ENCODE measurements at regions not wholly inside any gene's neighbourhood (a gene's known extent, or its start where the extent isn't known, plus 50 kb on each side); places are given as distances from the start of the nearest gene placed in this dataset.

- intact Hi-C loops (cut with DNase I) = no loop called here
- ATAC-seq = no peak
- DNase-seq = no peak
Measured at GRCh38 chr1:3954170-3955169, 54.4 kb upstream of the C1orf174 start.

GRCh38 chr1:3955196-3955772, 55.2 kb upstream of the C1orf174 start:
- intact Hi-C loops (cut with DNase I) = no loop called here
- DNase-seq (no peak), ATAC-seq (no peak)

- intact Hi-C loops (cut with DNase I) = no loop called here
- no peak for DNase-seq
- no peak for ATAC-seq
Measured at GRCh38 chr1:3956527-3957170, 56.6 kb upstream of the C1orf174 start.

- ATAC-seq (no peak), DNase-seq (no peak)
- intact Hi-C loops (cut with DNase I) = no loop called here
Measured at GRCh38 chr1:3959361-3959760, 59.3 kb upstream of the C1orf174 start.

- ATAC-seq = no peak
- intact Hi-C loops (cut with DNase I) = no loop called here
- no peak for DNase-seq
Measured at GRCh38 chr1:3963554-3963953, 63.5 kb upstream of the C1orf174 start.

- ATAC-seq (no peak), DNase-seq (no peak)
- intact Hi-C loops (cut with DNase I) = no loop called here
Measured at GRCh38 chr1:3965693-3966092, 65.6 kb upstream of the C1orf174 start.

- ATAC-seq (no peak), DNase-seq (no peak)
- intact Hi-C loops (cut with DNase I) = no loop called here
Measured at GRCh38 chr1:3968851-3969250, 68.8 kb upstream of the C1orf174 start.

- DNase-seq = no peak
- ATAC-seq = no peak
- intact Hi-C loops (cut with DNase I) = no loop called here
Measured at GRCh38 chr1:3971981-3972380, 71.9 kb upstream of the C1orf174 start.

- intact Hi-C loops (cut with DNase I) = no loop called here
- no peak for DNase-seq
- no peak for ATAC-seq
Measured at GRCh38 chr1:3975903-3976630, 76.0 kb upstream of the C1orf174 start.

GRCh38 chr1:3976821-3977220, 76.7 kb upstream of the C1orf174 start:
- no peak for DNase-seq
- intact Hi-C loops (cut with DNase I) = no loop called here
- ATAC-seq = no peak

GRCh38 chr1:3978196-3978989, 78.3 kb upstream of the C1orf174 start:
- DNase-seq = no peak
- ATAC-seq = no peak
- intact Hi-C loops (cut with DNase I) = no loop called here

GRCh38 chr1:3978990-3979325, 78.9 kb upstream of the C1orf174 start:
- intact Hi-C loops (cut with DNase I) = no loop called here
- no peak for ATAC-seq
- DNase-seq = no peak

- intact Hi-C loops (cut with DNase I) = no loop called here
- no peak for ATAC-seq
- DNase-seq = no peak
Measured at GRCh38 chr1:3981261-3981660, 81.2 kb upstream of the C1orf174 start.

- DNase-seq (no peak), ATAC-seq (no peak)
- intact Hi-C loops (cut with DNase I) = no loop called here
Measured at GRCh38 chr1:3981746-3982505, 81.9 kb upstream of the C1orf174 start.

- intact Hi-C loops (cut with DNase I) = no loop called here
- ATAC-seq (no peak), DNase-seq (no peak)
Measured at GRCh38 chr1:3983181-3983580, 83.1 kb upstream of the C1orf174 start.

GRCh38 chr1:3984586-3984985, 84.5 kb upstream of the C1orf174 start:
- intact Hi-C loops (cut with DNase I) = no loop called here
- ATAC-seq (no peak), DNase-seq (no peak)

GRCh38 chr1:3986686-3987218, 86.7 kb upstream of the C1orf174 start:
- intact Hi-C loops (cut with DNase I) = no loop called here
- no peak for ATAC-seq
- DNase-seq = no peak

GRCh38 chr1:3987669-3988235, 87.7 kb upstream of the C1orf174 start:
- no peak for DNase-seq
- intact Hi-C loops (cut with DNase I) = no loop called here
- ATAC-seq = no peak

All from left cardiac atrium (tissue), 4 donors.